ENCODE measurements at regions not wholly inside any gene's neighbourhood (a gene's known extent, or its start where the extent isn't known, plus 50 kb on each side); places are given as distances from the start of the nearest gene placed in this dataset.

- in situ Hi-C loops (cut with HindIII; ENCODE audit: low pct_unique_long_range_greater_than_20kb, low sequenced_read_pairs), result no loop called here
- no peak for TF ChIP-seq JUND (IDR thresholded peaks at IDR 0.05; ENCODE audit: low read depth)
- DNase-seq (ENCODE audit: low read depth in 1 of 2, low spot score in 1 of 2), result peak in 1 of 2 experiments; percentile 54
Observed at GRCh38 chr4:28225689-28226353, 1365.2 kb downstream of the STIM2 start.

- in situ Hi-C loops (cut with HindIII; ENCODE audit: low pct_unique_long_range_greater_than_20kb, low sequenced_read_pairs), result no loop called here
- DNase-seq (ENCODE audit: low read depth in 1 of 2, low spot score in 1 of 2), result no peak
- no peak for TF ChIP-seq JUND (IDR thresholded peaks at IDR 0.05; ENCODE audit: low read depth)
Observed at GRCh38 chr4:28226962-28227361, 1366.3 kb downstream of the STIM2 start.

- DNase-seq (ENCODE audit: low read depth in 1 of 2, low spot score in 1 of 2), result no peak
- no peak for TF ChIP-seq JUND (IDR thresholded peaks at IDR 0.05; ENCODE audit: low read depth)
- in situ Hi-C loops (cut with HindIII; ENCODE audit: low pct_unique_long_range_greater_than_20kb, low sequenced_read_pairs), result no loop called here
Observed at GRCh38 chr4:28227764-28228163, 1367.1 kb downstream of the STIM2 start.

GRCh38 chr4:28228561-28229491 lies 1368.2 kb downstream of the STIM2 start:
- in situ Hi-C loops (cut with HindIII; ENCODE audit: low pct_unique_long_range_greater_than_20kb, low sequenced_read_pairs), result no loop called here
- DNase-seq (ENCODE audit: low read depth in 1 of 2, low spot score in 1 of 2), result peak in 1 of 2 experiments; percentile 56

GRCh38 chr4:28232376-28232775 lies 1371.7 kb downstream of the STIM2 start:
- TF ChIP-seq JUND (IDR thresholded peaks at IDR 0.05; ENCODE audit: low read depth), result no peak
- in situ Hi-C loops (cut with HindIII; ENCODE audit: low pct_unique_long_range_greater_than_20kb, low sequenced_read_pairs), result no loop called here
- no peak for DNase-seq (ENCODE audit: low read depth in 1 of 2, low spot score in 1 of 2)

More at GRCh38 chr4:28228561-28229491, 1368.2 kb downstream of the STIM2 start:
- no peak for TF ChIP-seq JUND (IDR thresholded peaks at IDR 0.05; ENCODE audit: low read depth)

GRCh38 chr4:28232951-28233350 lies 1372.3 kb downstream of the STIM2 start:
- DNase-seq (ENCODE audit: low read depth in 1 of 2, low spot score in 1 of 2), result no peak
- in situ Hi-C loops (cut with HindIII; ENCODE audit: low pct_unique_long_range_greater_than_20kb, low sequenced_read_pairs), result no loop called here
- no peak for TF ChIP-seq JUND (IDR thresholded peaks at IDR 0.05; ENCODE audit: low read depth)

- in situ Hi-C loops (cut with HindIII; ENCODE audit: low pct_unique_long_range_greater_than_20kb, low sequenced_read_pairs), result no loop called here
- DNase-seq (ENCODE audit: low read depth in 1 of 2, low spot score in 1 of 2), result no peak
- no peak for TF ChIP-seq JUND (IDR thresholded peaks at IDR 0.05; ENCODE audit: low read depth)
Observed at GRCh38 chr4:28233724-28234123, 1373.1 kb downstream of the STIM2 start.

- no peak for TF ChIP-seq JUND (IDR thresholded peaks at IDR 0.05; ENCODE audit: low read depth)
- in situ Hi-C loops (cut with HindIII; ENCODE audit: low pct_unique_long_range_greater_than_20kb, low sequenced_read_pairs), result no loop called here
- no peak for DNase-seq (ENCODE audit: low read depth in 1 of 2, low spot score in 1 of 2)
Observed at GRCh38 chr4:28238876-28239275, 1378.2 kb downstream of the STIM2 start.

- DNase-seq (ENCODE audit: low read depth in 1 of 2, low spot score in 1 of 2), result no peak
- in situ Hi-C loops (cut with HindIII; ENCODE audit: low pct_unique_long_range_greater_than_20kb, low sequenced_read_pairs), result no loop called here
- no peak for TF ChIP-seq JUND (IDR thresholded peaks at IDR 0.05; ENCODE audit: low read depth)
Observed at GRCh38 chr4:28241021-28241420, 1380.4 kb downstream of the STIM2 start.

GRCh38 chr4:28247805-28248204 lies 1387.2 kb downstream of the STIM2 start:
- in situ Hi-C loops (cut with HindIII; ENCODE audit: low pct_unique_long_range_greater_than_20kb, low sequenced_read_pairs), result no loop called here
- DNase-seq (ENCODE audit: low read depth in 1 of 2, low spot score in 1 of 2), result peak in 1 of 2 experiments; percentile 10
- no peak for TF ChIP-seq JUND (IDR thresholded peaks at IDR 0.05; ENCODE audit: low read depth)

GRCh38 chr4:28248269-28248668 lies 1387.6 kb downstream of the STIM2 start:
- no peak for TF ChIP-seq JUND (IDR thresholded peaks at IDR 0.05; ENCODE audit: low read depth)
- no peak for DNase-seq (ENCODE audit: low read depth in 1 of 2, low spot score in 1 of 2)
- in situ Hi-C loops (cut with HindIII; ENCODE audit: low pct_unique_long_range_greater_than_20kb, low sequenced_read_pairs), result no loop called here

- TF ChIP-seq JUND (IDR thresholded peaks at IDR 0.05; ENCODE audit: low read depth), result no peak
- DNase-seq (ENCODE audit: low read depth in 1 of 2, low spot score in 1 of 2), result no peak
- in situ Hi-C loops (cut with HindIII; ENCODE audit: low pct_unique_long_range_greater_than_20kb, low sequenced_read_pairs), result no loop called here
Observed at GRCh38 chr4:28250646-28251045, 1390.0 kb downstream of the STIM2 start.

- no peak for DNase-seq (ENCODE audit: low read depth in 1 of 2, low spot score in 1 of 2)
- in situ Hi-C loops (cut with HindIII; ENCODE audit: low pct_unique_long_range_greater_than_20kb, low sequenced_read_pairs), result no loop called here
- no peak for TF ChIP-seq JUND (IDR thresholded peaks at IDR 0.05; ENCODE audit: low read depth)
Observed at GRCh38 chr4:28251831-28252230, 1391.2 kb downstream of the STIM2 start.
